ENCODE measurements at regions not wholly inside any gene's neighbourhood (a gene's known extent, or its start where the extent isn't known, plus 50 kb on each side); places are given as distances from the start of the nearest gene placed in this dataset.

DNA sequence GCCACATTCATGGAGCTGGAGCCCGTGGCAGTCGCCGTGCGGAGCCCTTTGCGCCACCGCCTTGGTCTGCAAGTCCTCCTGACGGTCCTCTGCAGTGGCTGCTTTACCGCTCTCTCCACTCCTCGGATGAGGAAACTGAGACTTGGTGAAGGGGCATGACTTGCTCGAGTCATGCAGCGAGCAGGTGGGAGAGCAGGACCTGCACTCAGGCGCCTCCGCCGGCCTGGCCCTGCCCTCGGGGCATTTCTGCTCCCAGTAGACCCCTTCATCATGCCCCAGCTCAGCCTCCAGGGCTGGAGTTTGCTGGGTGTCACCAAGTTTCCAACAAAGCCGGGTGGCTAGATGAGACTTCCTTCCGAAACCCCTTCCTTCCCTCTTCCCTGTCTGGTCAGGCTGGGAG is 100.0 kb upstream of the TARDBP start:
- H3K4me3 ChIP-seq (ENCODE audit: low read depth, low read length), result no peak overlapping the region
- CTCF ChIA-PET, result interaction anchor here (0.6 kb wide), 1 partner anchor 48 kb away, joined by 3 read pairs; no protein-coding TSS in a partner anchor
- TF ChIP-seq, protein P1, sequence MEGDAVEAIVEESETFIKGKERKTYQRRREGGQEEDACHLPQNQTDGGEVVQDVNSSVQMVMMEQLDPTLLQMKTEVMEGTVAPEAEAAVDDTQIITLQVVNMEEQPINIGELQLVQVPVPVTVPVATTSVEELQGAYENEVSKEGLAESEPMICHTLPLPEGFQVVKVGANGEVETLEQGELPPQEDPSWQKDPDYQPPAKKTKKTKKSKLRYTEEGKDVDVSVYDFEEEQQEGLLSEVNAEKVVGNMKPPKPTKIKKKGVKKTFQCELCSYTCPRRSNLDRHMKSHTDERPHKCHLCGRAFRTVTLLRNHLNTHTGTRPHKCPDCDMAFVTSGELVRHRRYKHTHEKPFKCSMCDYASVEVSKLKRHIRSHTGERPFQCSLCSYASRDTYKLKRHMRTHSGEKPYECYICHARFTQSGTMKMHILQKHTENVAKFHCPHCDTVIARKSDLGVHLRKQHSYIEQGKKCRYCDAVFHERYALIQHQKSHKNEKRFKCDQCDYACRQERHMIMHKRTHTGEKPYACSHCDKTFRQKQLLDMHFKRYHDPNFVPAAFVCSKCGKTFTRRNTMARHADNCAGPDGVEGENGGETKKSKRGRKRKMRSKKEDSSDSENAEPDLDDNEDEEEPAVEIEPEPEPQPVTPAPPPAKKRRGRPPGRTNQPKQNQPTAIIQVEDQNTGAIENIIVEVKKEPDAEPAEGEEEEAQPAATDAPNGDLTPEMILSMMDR (IDR thresholded peaks at IDR 0.05; ENCODE audit: insufficient read depth, low read depth, low read length), result no peak
- POLR2A ChIA-PET, result no interaction called here
- H3K36me3 ChIP-seq (ENCODE audit: control insufficient read depth, insufficient read depth, low read length), result no peaks in the 10 kb centered on the region
- H3K27me3 ChIP-seq (ENCODE audit: control insufficient read depth, insufficient read depth, low read length), result peaks cover 5% of the 10 kb centered on the region
- no peak for DNase-seq (ENCODE audit: low read depth)

DNA sequence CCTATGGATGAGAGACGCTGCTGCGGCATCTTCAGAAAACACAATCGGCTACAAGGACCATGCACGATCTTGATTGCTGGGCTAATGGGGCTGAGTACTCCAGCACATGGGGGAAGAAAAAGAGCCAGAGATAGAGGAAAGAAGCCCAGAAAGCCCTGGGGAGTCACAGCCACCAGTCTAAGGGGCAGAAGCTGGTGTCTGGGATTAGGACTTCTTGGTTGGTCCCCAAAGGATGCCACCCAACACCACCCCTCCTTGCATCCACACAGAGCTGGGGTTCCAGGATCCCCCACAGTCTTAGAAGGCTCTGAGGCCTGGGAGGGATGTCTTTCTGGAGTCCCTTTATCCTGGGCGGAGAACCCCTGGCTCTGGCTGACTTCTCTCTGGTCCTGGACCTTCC is 98.4 kb upstream of the TARDBP start:
- no peaks in the 10 kb centered on the region for H3K36me3 ChIP-seq (ENCODE audit: control insufficient read depth, insufficient read depth, low read length)
- peaks cover 3% of the 10 kb centered on the region for H3K27me3 ChIP-seq (ENCODE audit: control insufficient read depth, insufficient read depth, low read length)
- POLR2A ChIA-PET, result no interaction called here
- no peak overlapping the region for H3K4me3 ChIP-seq (ENCODE audit: low read depth, low read length)
- TF ChIP-seq, protein P1 (IDR thresholded peaks at IDR 0.05; ENCODE audit: insufficient read depth, low read depth, low read length), result no peak
- no peak for DNase-seq (ENCODE audit: low read depth)
- CTCF ChIA-PET, result interaction anchor here (0.9 kb wide), 2 partner anchors 14 to 28 kb away, joined by 3 to 4 read pairs; no protein-coding TSS in a partner anchor

DNA sequence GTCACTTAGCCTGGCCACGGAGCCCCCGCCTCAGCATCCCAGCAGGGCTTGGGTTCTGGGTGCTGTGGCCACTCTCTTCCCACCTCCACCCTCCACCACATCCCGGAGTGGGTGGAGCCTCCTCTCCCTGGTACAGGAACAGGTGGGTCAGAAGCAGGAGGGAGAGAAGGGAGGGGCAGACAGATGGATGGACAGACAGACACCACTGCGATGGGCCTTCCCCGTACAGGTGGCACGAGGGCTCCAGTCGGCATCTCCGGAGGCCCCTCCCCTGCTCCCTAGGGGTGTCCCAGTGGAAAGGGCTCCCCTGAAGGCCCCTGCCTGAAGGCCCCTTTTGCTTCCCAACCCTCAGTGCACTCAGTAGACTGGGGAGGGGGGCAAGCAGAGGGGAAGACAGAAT is 96.9 kb upstream of the TARDBP start:
- ChIA-PET CTCF (no interaction called here), POLR2A (no interaction called here)
- no peak for DNase-seq (ENCODE audit: low read depth)
- TF ChIP-seq, protein P1 (IDR thresholded peaks at IDR 0.05; ENCODE audit: insufficient read depth, low read depth, low read length), result no peak
- Histone ChIP-seq H3K27me3 (ENCODE audit: control insufficient read depth, insufficient read depth, low read length) (peaks cover 3% of the 10 kb centered on the region), H3K4me3 (ENCODE audit: low read depth, low read length) (no peak overlapping the region), H3K36me3 (ENCODE audit: control insufficient read depth, insufficient read depth, low read length) (no peaks in the 10 kb centered on the region)

DNA sequence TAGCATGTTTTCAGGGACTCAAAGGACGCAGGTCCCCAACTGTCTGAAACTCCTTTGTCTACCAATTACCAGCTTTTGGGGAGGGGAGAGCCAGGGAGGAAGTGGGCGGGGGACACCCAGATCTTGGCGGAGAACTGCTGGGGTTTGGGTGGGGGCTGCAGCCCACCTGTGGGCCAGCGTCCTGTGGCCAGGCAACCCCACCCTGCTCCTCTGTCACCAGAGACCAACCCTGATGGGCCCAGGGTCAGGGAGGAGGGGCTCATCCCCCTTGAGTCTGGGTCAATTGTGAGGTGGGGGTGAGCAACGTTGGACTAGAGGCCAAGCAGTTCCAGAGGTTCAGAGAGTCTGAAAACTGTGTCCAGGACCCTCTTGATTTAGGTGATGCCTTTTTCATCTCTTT is 96.1 kb upstream of the TARDBP start:
- H3K4me3 ChIP-seq (ENCODE audit: low read depth, low read length), result no peak overlapping the region
- H3K36me3 ChIP-seq (ENCODE audit: control insufficient read depth, insufficient read depth, low read length), result no peaks in the 10 kb centered on the region
- TF ChIP-seq, protein P1 (IDR thresholded peaks at IDR 0.05; ENCODE audit: insufficient read depth, low read depth, low read length), result no peak
- no peak for DNase-seq (ENCODE audit: low read depth)
- CTCF ChIA-PET, result interaction anchor here (0.8 kb wide), 1 partner anchor 25 kb away, joined by 3 read pairs; no protein-coding TSS in a partner anchor
- POLR2A ChIA-PET, result no interaction called here
- peaks cover 3% of the 10 kb centered on the region for H3K27me3 ChIP-seq (ENCODE audit: control insufficient read depth, insufficient read depth, low read length)

DNA sequence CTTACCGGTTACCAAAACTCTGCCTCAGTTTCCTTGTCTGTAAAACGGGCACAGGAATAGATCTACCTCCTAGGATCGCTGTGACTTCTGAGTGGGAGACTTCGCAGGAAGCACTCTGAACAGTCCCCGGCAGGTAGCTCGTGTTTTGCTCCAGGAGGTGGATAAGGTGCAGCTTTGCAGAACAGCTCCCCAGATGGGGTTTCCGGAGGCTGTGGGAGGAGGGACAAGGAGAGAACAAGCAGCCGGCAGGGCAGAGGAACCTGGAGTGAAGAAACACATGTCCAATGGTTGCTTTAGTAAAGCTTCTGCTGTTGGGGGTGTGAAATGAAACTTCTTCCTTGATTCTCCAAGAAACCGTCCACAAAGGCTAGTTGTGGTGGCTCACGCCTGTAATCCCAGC is 95.5 kb upstream of the TARDBP start:
- TF ChIP-seq, protein P1 (IDR thresholded peaks at IDR 0.05; ENCODE audit: insufficient read depth, low read depth, low read length), result no peak
- Histone ChIP-seq H3K4me3 (ENCODE audit: low read depth, low read length) (no peak overlapping the region), H3K36me3 (ENCODE audit: control insufficient read depth, insufficient read depth, low read length) (no peaks in the 10 kb centered on the region), H3K27me3 (ENCODE audit: control insufficient read depth, insufficient read depth, low read length) (peaks cover 3% of the 10 kb centered on the region)
- DNase-seq (ENCODE audit: low read depth), result no peak
- POLR2A ChIA-PET, result no interaction called here
- CTCF ChIA-PET, result interaction anchor here (0.8 to 1.4 kb wide), 2 partner anchors 25 to 423 kb away, joined by 3 read pairs; no protein-coding TSS in a partner anchor

All from BJ (cell line).